Stomach (tissue), 8 donors: ENCODE measurements at regions not wholly inside any gene's neighbourhood (a gene's known extent, or its start where the extent isn't known, plus 50 kb on each side); places are given as distances from the start of the nearest gene placed in this dataset.

ENCODE experiments used
- DNase-seq, 2 donors: peaks; one replicate each; pipeline versions ENCODE4 v3.0.0 to v3.0.0-alpha.2; 2013 to 2019
- H3K27ac ChIP-seq, 5 donors: fragments of 200-600 bp in 4 of 5; sonication (generic) in 4 of 5; one replicate each; pipeline ENCODE4 v1.5.1; 2013 to 2019; ENCODE audit warnings: mild to moderate bottlenecking in 1 of 5, moderate library complexity in 1 of 5
- H3K27me3 ChIP-seq, 3 donors: fragments of 200-600 bp; sonication (generic); one replicate each; pipeline ENCODE4 v1.5.1; 2017 to 2019; ENCODE audit warnings: mixed run types in 1 of 3
- H3K36me3 ChIP-seq, 4 donors: fragments of 200-600 bp; sonication (generic); 1 replicate in 3 of 4; 2 replicates in 1 of 4; pipeline ENCODE4 v1.5.1; 2016 to 2019
- H3K4me1 ChIP-seq, 4 donors: fragments of 200-600 bp; sonication (generic); one replicate each; pipeline ENCODE4 v1.5.1; 2016 to 2019
- H3K4me3 ChIP-seq, 4 donors: fragments of 200-600 bp; sonication (generic) in 3 of 4; one replicate each; pipeline ENCODE4 v1.5.1; 2016 to 2019; ENCODE audit warnings: mild to moderate bottlenecking in 1 of 4
- H3K9me3 ChIP-seq, 4 donors: fragments of 200-600 bp; sonication (generic); one replicate each; pipeline ENCODE4 v1.5.1; 2016 to 2019
- EP300 ChIP-seq: sonication (generic); formaldehyde crosslinking; IDR thresholded peaks from one replicate; pipeline ENCODE4 v1.6.1; 2017; ENCODE audit warnings: antibody characterized with exemption
- POLR2A ChIP-seq, 4 donors: fragments of 450-650 bp; IDR thresholded peaks; one replicate each; pipeline ENCODE4 v1.6.1; 2016; ENCODE audit warnings: antibody characterized with exemption in 4 of 4, control low read depth in 2 of 4, mild to moderate bottlenecking in 1 of 4, moderate library complexity in 1 of 4
- POLR2AphosphoS5 ChIP-seq, 3 donors: sonication (generic); formaldehyde crosslinking; IDR thresholded peaks; one replicate each; pipeline ENCODE4 v1.6.1; 2016; ENCODE audit warnings: antibody characterized with exemption in 3 of 3
- WGBS, 5 donors: extraction: QIAGEN DNeasy Blood & Tissue Kit in 3 of 5; methylation state at CpG; one replicate each; pipeline versions ENCODE4 v1.1.5 to v1.1.7; 2013 to 2018; 5-methylcytosine and 5-hydroxymethylcytosine counted together
- intact Hi-C: fragments of 100-400 bp; cut with DNase I; formaldehyde crosslinking; loops from one replicate; pipeline ENCODE4 v1.15.1; 2023; ENCODE audit warnings: low total_unique reads
- TF ChIP-seq, protein P1 (sequence below), 7 experiments: fragments of 450-650 bp in 4 of 7; fragments of 200-600 bp in 3 of 7; sonication (generic) in 3 of 7; IDR thresholded peaks; one replicate each; pipeline ENCODE4 v1.5.1; 2016 to 2019; ENCODE audit warnings: antibody characterized with exemption in 7 of 7, control low read depth in 2 of 7, mild to moderate bottlenecking in 1 of 7
- donor health status: healthy with polysubstance abuse.
- donor health status: Bipolar disorder and iron deficiency.
- donor health status: healthy.

GRCh38 chr5:164359260-164360255, 854.1 kb downstream of the MAT2B start:
- no peak for TF ChIP-seq POLR2A (IDR thresholded peaks at IDR 0.05)
- TF ChIP-seq, protein P1, sequence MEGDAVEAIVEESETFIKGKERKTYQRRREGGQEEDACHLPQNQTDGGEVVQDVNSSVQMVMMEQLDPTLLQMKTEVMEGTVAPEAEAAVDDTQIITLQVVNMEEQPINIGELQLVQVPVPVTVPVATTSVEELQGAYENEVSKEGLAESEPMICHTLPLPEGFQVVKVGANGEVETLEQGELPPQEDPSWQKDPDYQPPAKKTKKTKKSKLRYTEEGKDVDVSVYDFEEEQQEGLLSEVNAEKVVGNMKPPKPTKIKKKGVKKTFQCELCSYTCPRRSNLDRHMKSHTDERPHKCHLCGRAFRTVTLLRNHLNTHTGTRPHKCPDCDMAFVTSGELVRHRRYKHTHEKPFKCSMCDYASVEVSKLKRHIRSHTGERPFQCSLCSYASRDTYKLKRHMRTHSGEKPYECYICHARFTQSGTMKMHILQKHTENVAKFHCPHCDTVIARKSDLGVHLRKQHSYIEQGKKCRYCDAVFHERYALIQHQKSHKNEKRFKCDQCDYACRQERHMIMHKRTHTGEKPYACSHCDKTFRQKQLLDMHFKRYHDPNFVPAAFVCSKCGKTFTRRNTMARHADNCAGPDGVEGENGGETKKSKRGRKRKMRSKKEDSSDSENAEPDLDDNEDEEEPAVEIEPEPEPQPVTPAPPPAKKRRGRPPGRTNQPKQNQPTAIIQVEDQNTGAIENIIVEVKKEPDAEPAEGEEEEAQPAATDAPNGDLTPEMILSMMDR (IDR thresholded peaks at IDR 0.05), result no peak
- no peak for TF ChIP-seq POLR2AphosphoS5 (IDR thresholded peaks at IDR 0.05)
- TF ChIP-seq EP300, result no peak

DNA sequence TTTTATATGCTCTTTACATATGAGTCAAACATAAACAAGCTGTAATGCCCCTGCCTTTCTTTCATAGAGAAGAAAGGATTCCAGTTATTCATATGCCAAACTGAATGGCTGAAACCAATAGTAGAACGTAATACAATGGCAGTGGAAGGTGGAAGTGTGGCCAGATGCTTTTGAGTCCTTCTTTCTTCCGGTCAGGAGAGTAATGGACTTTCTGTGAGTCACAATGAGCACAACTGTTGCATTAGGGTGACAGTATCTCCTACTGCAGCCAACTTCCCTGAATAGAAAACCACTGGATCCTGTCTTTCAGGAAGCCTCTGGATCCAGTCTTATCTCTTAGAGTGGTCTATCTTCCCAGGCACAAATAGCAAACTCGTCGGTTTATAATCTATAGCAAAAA, 855.2 kb downstream of the MAT2B start:
- TF ChIP-seq POLR2A (IDR thresholded peaks at IDR 0.05) (no peak), EP300 (no peak), POLR2AphosphoS5 (IDR thresholded peaks at IDR 0.05) (no peak)
- TF ChIP-seq, protein P1 (IDR thresholded peaks at IDR 0.05), result no peak
- Histone ChIP-seq H3K27me3 (no peaks in the 10 kb centered on the region), H3K9me3 (no peaks in the 10 kb centered on the region), H3K36me3 (no peaks in the 10 kb centered on the region), H3K4me1 (no peaks in the 10 kb centered on the region), H3K27ac (no peak overlapping the region), H3K4me3 (no peak overlapping the region)
- intact Hi-C loops, result no loop called here
- no peak for DNase-seq
- 67 to 83% (median 79%) methylated on average over 4 of the region's 4 CpGs for WGBS, 5 donors

More at GRCh38 chr5:164359260-164360255, 854.1 kb downstream of the MAT2B start:
- H3K4me3 ChIP-seq, result no peak overlapping the region
- DNase-seq, result no peak
- H3K9me3 ChIP-seq, result no peaks in the 10 kb centered on the region
- no peaks in the 10 kb centered on the region for H3K27me3 ChIP-seq
- H3K36me3 ChIP-seq, result no peaks in the 10 kb centered on the region
- 78 to 94% (median 80%) methylated on average over 4 of the region's 4 CpGs for WGBS, 5 donors
- no peaks in the 10 kb centered on the region for H3K4me1 ChIP-seq
- intact Hi-C loops, result no loop called here
- H3K27ac ChIP-seq, result no peak overlapping the region

DNA sequence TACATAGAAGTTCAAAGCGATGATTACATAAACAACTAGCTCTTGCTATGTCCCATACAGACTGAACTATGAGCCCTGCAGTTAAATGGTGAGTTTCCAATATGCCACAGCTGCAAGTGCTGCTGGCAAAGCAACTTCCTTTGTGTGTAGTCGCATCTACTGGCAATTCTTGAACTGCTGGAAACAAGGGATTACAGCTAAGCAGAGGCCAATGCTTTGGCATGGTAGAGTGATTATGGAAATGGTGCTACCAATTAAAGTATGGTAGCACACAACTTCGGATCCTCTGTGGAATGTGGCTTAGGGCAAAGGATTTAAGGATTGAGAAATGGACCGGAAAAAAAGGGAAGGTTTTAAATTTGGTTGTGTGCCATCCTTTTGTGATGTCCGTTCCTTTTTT, 856.6 kb downstream of the MAT2B start:
- no peak overlapping the region for H3K4me3 ChIP-seq
- no peaks in the 10 kb centered on the region for H3K27me3 ChIP-seq
- no peaks in the 10 kb centered on the region for H3K9me3 ChIP-seq
- 72 to 85% (median 80%) methylated on average over 5 of the region's 5 CpGs for WGBS, 5 donors
- no peak overlapping the region for H3K27ac ChIP-seq
- intact Hi-C loops, result no loop called here
- TF ChIP-seq POLR2A (IDR thresholded peaks at IDR 0.05) (no peak), EP300 (no peak), POLR2AphosphoS5 (IDR thresholded peaks at IDR 0.05) (no peak)
- TF ChIP-seq, protein P1 (IDR thresholded peaks at IDR 0.05), result no peak
- H3K36me3 ChIP-seq, result no peaks in the 10 kb centered on the region
- DNase-seq, result no peak
- no peaks in the 10 kb centered on the region for H3K4me1 ChIP-seq

DNA sequence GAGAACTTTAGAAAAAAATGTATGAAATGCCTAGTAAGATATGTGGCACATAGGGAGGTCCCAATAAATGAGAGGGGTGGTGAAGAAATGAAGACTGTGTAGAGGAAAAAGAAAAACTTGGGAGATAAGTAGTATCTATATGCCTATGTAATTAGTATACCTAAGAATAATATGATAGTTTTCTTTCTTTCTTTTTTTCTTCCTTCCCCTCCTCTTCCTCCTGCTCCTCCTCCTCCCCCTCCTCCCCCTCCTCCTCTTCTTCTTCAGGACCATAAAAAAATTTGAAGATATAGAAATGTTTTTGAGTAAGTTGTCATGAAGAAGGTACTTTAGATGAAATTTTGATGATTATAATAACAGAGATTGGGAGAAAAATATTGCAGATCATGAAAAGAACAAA, 857.4 kb downstream of the MAT2B start:
- Histone ChIP-seq H3K36me3 (no peaks in the 10 kb centered on the region), H3K9me3 (no peaks in the 10 kb centered on the region), H3K27me3 (no peaks in the 10 kb centered on the region), H3K4me1 (no peaks in the 10 kb centered on the region), H3K4me3 (no peak overlapping the region), H3K27ac (no peak overlapping the region)
- intact Hi-C loops, result no loop called here
- TF ChIP-seq, protein P1 (IDR thresholded peaks at IDR 0.05), result no peak
- TF ChIP-seq POLR2AphosphoS5 (IDR thresholded peaks at IDR 0.05), result no peak
- DNase-seq, result no peak
